ENCODE measurements at regions not wholly inside any gene's neighbourhood (a gene's known extent, or its start where the extent isn't known, plus 50 kb on each side); places are given as distances from the start of the nearest gene placed in this dataset.

DNA sequence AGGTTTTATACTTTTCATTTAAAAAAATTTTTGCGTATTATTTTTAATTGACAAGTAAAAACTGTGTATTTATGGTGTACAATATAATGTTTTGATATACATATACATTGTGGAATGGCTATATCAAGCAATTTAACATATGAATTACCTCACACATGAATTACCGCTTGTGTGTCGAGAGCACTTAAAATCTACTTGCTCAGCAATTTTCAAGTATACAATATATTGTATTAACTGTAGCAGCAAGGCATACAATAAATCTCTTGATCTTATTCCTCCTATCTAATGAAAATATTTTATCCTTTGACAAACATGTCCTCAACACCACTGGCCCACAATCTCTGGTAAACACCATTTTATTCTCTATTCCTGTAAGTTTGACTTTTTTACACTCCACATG, 224.4 kb upstream of the CYLC2 start:
- WGBS, 2 donors (ENCODE audit: extremely low coverage in 2 of 2, insufficient read length in 2 of 2, insufficient replicate concordance in 1 of 2) = no CpG with 5 or more reads among the region's 3 CpGs
- no peaks in the 10 kb centered on the region for H3K79me1 ChIP-seq (ENCODE audit: low read depth, low read length)
- no peak overlapping the region for H2BK15ac ChIP-seq (ENCODE audit: low read length)

GRCh38 chr9:102769307-102769706, 225.8 kb upstream of the CYLC2 start:
- no peak overlapping the region for H2AK5ac ChIP-seq (ENCODE audit: low read depth, low read length)
- H3K4ac ChIP-seq (ENCODE audit: low read length) = no peak overlapping the region
- H3K9me3 ChIP-seq (replicated peaks in 1 of 2; ENCODE audit: control insufficient read depth in 2 of 2, insufficient read depth in 1 of 2, low read depth in 1 of 2, low read length in 2 of 2) = no peaks in the 10 kb centered on the region
- no peak overlapping the region for H3K27ac ChIP-seq (replicated peaks; ENCODE audit: low read length)
- no peak overlapping the region for H2BK5ac ChIP-seq (ENCODE audit: low read length)
- H3K14ac ChIP-seq (ENCODE audit: low read length) = no peak overlapping the region
- no CpG with 5 or more reads among the region's 1 CpG for WGBS, 2 donors (ENCODE audit: extremely low coverage in 2 of 2, insufficient read length in 2 of 2, insufficient replicate concordance in 1 of 2)
- H3K4me1 ChIP-seq (ENCODE audit: control insufficient read depth in 2 of 2, insufficient read depth in 1 of 2, low read depth in 1 of 2, low read length in 2 of 2) = peaks cover 0 to 2% of the 10 kb centered on the region in 2 donors
- H2BK120ac ChIP-seq (ENCODE audit: low read depth, low read length) = no peak overlapping the region
- no peak overlapping the region for H4K91ac ChIP-seq (ENCODE audit: low read depth, low read length, poor library complexity)
- no peak overlapping the region for H2BK15ac ChIP-seq (ENCODE audit: low read length)
- no peak overlapping the region for H3K23ac ChIP-seq (ENCODE audit: low read depth, low read length, poor library complexity)
- H3K36me3 ChIP-seq (replicated peaks in 1 of 2; ENCODE audit: control insufficient read depth in 2 of 2, insufficient read depth in 2 of 2, low read length in 2 of 2) = no peaks in the 10 kb centered on the region
- H3K27me3 ChIP-seq (ENCODE audit: control insufficient read depth in 3 of 3, insufficient read depth in 3 of 3, low read depth in 1 of 3, low read length in 3 of 3) = no peaks in the 10 kb centered on the region
- no peak overlapping the region for H3K4me2 ChIP-seq (ENCODE audit: insufficient read depth, low read length, poor library complexity, severe bottlenecking)
- no peak overlapping the region for H3K4me3 ChIP-seq (ENCODE audit: low read length in 2 of 2)
- DNase-seq (ENCODE audit: low spot score) = no peak
- H4K8ac ChIP-seq (ENCODE audit: low read depth, low read length) = no peak overlapping the region
- no peak overlapping the region for H2BK12ac ChIP-seq (ENCODE audit: low read length)
- H3K79me1 ChIP-seq (ENCODE audit: low read depth, low read length) = no peaks in the 10 kb centered on the region
- H3K18ac ChIP-seq (ENCODE audit: low read length) = no peak overlapping the region
- no peak overlapping the region for H3K9ac ChIP-seq (ENCODE audit: low read depth, low read length, poor library complexity)
- H2AFZ ChIP-seq (ENCODE audit: low read length) = no peak overlapping the region

More for the DNA sequence above, 224.4 kb upstream of the CYLC2 start:
- H2BK120ac ChIP-seq (ENCODE audit: low read depth, low read length) = no peak overlapping the region
- no peaks in the 10 kb centered on the region for H3K36me3 ChIP-seq (replicated peaks in 1 of 2; ENCODE audit: control insufficient read depth in 2 of 2, insufficient read depth in 2 of 2, low read length in 2 of 2)
- no peak overlapping the region for H3K27ac ChIP-seq (replicated peaks; ENCODE audit: low read length)
- DNase-seq (ENCODE audit: low spot score) = no peak
- H2BK12ac ChIP-seq (ENCODE audit: low read length) = no peak overlapping the region
- no peak overlapping the region for H3K4me3 ChIP-seq (ENCODE audit: low read length in 2 of 2)
- H3K4me1 ChIP-seq (ENCODE audit: control insufficient read depth in 2 of 2, insufficient read depth in 1 of 2, low read depth in 1 of 2, low read length in 2 of 2) = peaks cover 0 to 2% of the 10 kb centered on the region in 2 donors
- H3K18ac ChIP-seq (ENCODE audit: low read length) = no peak overlapping the region
- H3K9ac ChIP-seq (ENCODE audit: low read depth, low read length, poor library complexity) = no peak overlapping the region
- no peak overlapping the region for H3K4ac ChIP-seq (ENCODE audit: low read length)
- no peaks in the 10 kb centered on the region for H3K9me3 ChIP-seq (replicated peaks in 1 of 2; ENCODE audit: control insufficient read depth in 2 of 2, insufficient read depth in 1 of 2, low read depth in 1 of 2, low read length in 2 of 2)
- H3K14ac ChIP-seq (ENCODE audit: low read length) = no peak overlapping the region
- H2BK5ac ChIP-seq (ENCODE audit: low read length) = no peak overlapping the region
- no peak overlapping the region for H3K4me2 ChIP-seq (ENCODE audit: insufficient read depth, low read length, poor library complexity, severe bottlenecking)
- H2AK5ac ChIP-seq (ENCODE audit: low read depth, low read length) = no peak overlapping the region
- no peak overlapping the region for H4K91ac ChIP-seq (ENCODE audit: low read depth, low read length, poor library complexity)
- H4K8ac ChIP-seq (ENCODE audit: low read depth, low read length) = no peak overlapping the region
- no peak overlapping the region for H3K23ac ChIP-seq (ENCODE audit: low read depth, low read length, poor library complexity)
- no peak overlapping the region for H2AFZ ChIP-seq (ENCODE audit: low read length)
- H3K27me3 ChIP-seq (ENCODE audit: control insufficient read depth in 3 of 3, insufficient read depth in 3 of 3, low read depth in 1 of 3, low read length in 3 of 3) = no peaks in the 10 kb centered on the region

- Histone ChIP-seq H3K36me3 (replicated peaks in 1 of 2; ENCODE audit: control insufficient read depth in 2 of 2, insufficient read depth in 2 of 2, low read length in 2 of 2) (no peaks in the 10 kb centered on the region), H3K79me1 (ENCODE audit: low read depth, low read length) (no peaks in the 10 kb centered on the region), H3K4me2 (ENCODE audit: insufficient read depth, low read length, poor library complexity, severe bottlenecking) (no peak overlapping the region), H3K9ac (ENCODE audit: low read depth, low read length, poor library complexity) (no peak overlapping the region), H3K18ac (ENCODE audit: low read length) (no peak overlapping the region), H2AK5ac (ENCODE audit: low read depth, low read length) (no peak overlapping the region), H3K4me1 (ENCODE audit: control insufficient read depth in 2 of 2, insufficient read depth in 1 of 2, low read depth in 1 of 2, low read length in 2 of 2) (peaks cover 0 to 2% of the 10 kb centered on the region in 2 donors), H2AFZ (ENCODE audit: low read length) (no peak overlapping the region), H3K27ac (replicated peaks; ENCODE audit: low read length) (no peak overlapping the region), H2BK5ac (ENCODE audit: low read length) (no peak overlapping the region), H3K4ac (ENCODE audit: low read length) (no peak overlapping the region), H3K23ac (ENCODE audit: low read depth, low read length, poor library complexity) (no peak overlapping the region), H4K91ac (ENCODE audit: low read depth, low read length, poor library complexity) (no peak overlapping the region), H3K27me3 (ENCODE audit: control insufficient read depth in 3 of 3, insufficient read depth in 3 of 3, low read depth in 1 of 3, low read length in 3 of 3) (no peaks in the 10 kb centered on the region), H2BK15ac (ENCODE audit: low read length) (no peak overlapping the region), H3K4me3 (ENCODE audit: low read length in 2 of 2) (no peak overlapping the region), H2BK120ac (ENCODE audit: low read depth, low read length) (no peak overlapping the region), H2BK12ac (ENCODE audit: low read length) (no peak overlapping the region), H3K14ac (ENCODE audit: low read length) (no peak overlapping the region), H3K9me3 (replicated peaks in 1 of 2; ENCODE audit: control insufficient read depth in 2 of 2, insufficient read depth in 1 of 2, low read depth in 1 of 2, low read length in 2 of 2) (no peaks in the 10 kb centered on the region), H4K8ac (ENCODE audit: low read depth, low read length) (no peak overlapping the region)
- no CpG with 5 or more reads among the region's 3 CpGs for WGBS, 2 donors (ENCODE audit: extremely low coverage in 2 of 2, insufficient read length in 2 of 2, insufficient replicate concordance in 1 of 2)
- DNase-seq (ENCODE audit: low spot score) = no peak
Measured at GRCh38 chr9:102768002-102768401, 227.1 kb upstream of the CYLC2 start.

DNA sequence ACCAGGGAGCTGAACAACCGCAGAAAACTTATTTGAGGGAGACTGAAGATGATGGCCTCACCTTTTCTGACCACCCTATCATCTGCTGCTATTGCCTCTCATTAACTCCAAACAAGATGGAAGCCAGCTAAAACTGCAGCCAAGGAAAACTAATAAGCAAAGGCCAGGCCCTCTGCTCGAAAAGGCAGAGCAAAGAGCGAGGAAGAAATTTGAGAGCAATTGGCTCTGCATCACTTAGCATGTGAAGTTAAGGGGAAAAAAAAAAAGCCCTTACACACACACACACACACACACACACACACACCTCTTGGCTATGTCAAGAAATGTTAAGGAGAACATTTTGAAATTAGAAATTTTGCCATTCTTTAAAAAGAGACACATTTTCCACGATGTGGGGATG, 228.1 kb upstream of the CYLC2 start:
- no peak overlapping the region for H4K8ac ChIP-seq (ENCODE audit: low read depth, low read length)
- no peak for DNase-seq (ENCODE audit: low spot score)
- no peak overlapping the region for H3K4ac ChIP-seq (ENCODE audit: low read length)
- WGBS, 2 donors (ENCODE audit: extremely low coverage in 2 of 2, insufficient read length in 2 of 2, insufficient replicate concordance in 1 of 2) = no CpG with 5 or more reads among the region's 4 CpGs
- no peaks in the 10 kb centered on the region for H3K27me3 ChIP-seq (ENCODE audit: control insufficient read depth in 3 of 3, insufficient read depth in 3 of 3, low read depth in 1 of 3, low read length in 3 of 3)
- no peak overlapping the region for H2BK120ac ChIP-seq (ENCODE audit: low read depth, low read length)
- no peak overlapping the region for H3K4me3 ChIP-seq (ENCODE audit: low read length in 2 of 2)
- H2AK5ac ChIP-seq (ENCODE audit: low read depth, low read length) = no peak overlapping the region
- H2BK5ac ChIP-seq (ENCODE audit: low read length) = no peak overlapping the region
- no peak overlapping the region for H3K27ac ChIP-seq (replicated peaks; ENCODE audit: low read length)
- H3K14ac ChIP-seq (ENCODE audit: low read length) = no peak overlapping the region
- no peak overlapping the region for H3K4me2 ChIP-seq (ENCODE audit: insufficient read depth, low read length, poor library complexity, severe bottlenecking)
- H4K91ac ChIP-seq (ENCODE audit: low read depth, low read length, poor library complexity) = no peak overlapping the region
- no peak overlapping the region for H3K18ac ChIP-seq (ENCODE audit: low read length)
- H3K23ac ChIP-seq (ENCODE audit: low read depth, low read length, poor library complexity) = no peak overlapping the region
- H2BK12ac ChIP-seq (ENCODE audit: low read length) = no peak overlapping the region
- no peaks in the 10 kb centered on the region for H3K79me1 ChIP-seq (ENCODE audit: low read depth, low read length)
- no peak overlapping the region for H2BK15ac ChIP-seq (ENCODE audit: low read length)
- peaks cover 0 to 2% of the 10 kb centered on the region in 2 donors for H3K4me1 ChIP-seq (ENCODE audit: control insufficient read depth in 2 of 2, insufficient read depth in 1 of 2, low read depth in 1 of 2, low read length in 2 of 2)
- H3K36me3 ChIP-seq (replicated peaks in 1 of 2; ENCODE audit: control insufficient read depth in 2 of 2, insufficient read depth in 2 of 2, low read length in 2 of 2) = no peaks in the 10 kb centered on the region
- no peaks in the 10 kb centered on the region for H3K9me3 ChIP-seq (replicated peaks in 1 of 2; ENCODE audit: control insufficient read depth in 2 of 2, insufficient read depth in 1 of 2, low read depth in 1 of 2, low read length in 2 of 2)
- no peak overlapping the region for H3K9ac ChIP-seq (ENCODE audit: low read depth, low read length, poor library complexity)
- no peak overlapping the region for H2AFZ ChIP-seq (ENCODE audit: low read length)

Data from neuronal stem cell (in vitro differentiated cells).